Activated CD8-positive, alpha-beta memory T cell treated with anti-CD3 and anti-CD28 coated beads, Interleukin-2, amount 50 U/mL, for 4 hours (primary cell): ENCODE measurements at regions not wholly inside any gene's neighbourhood (a gene's known extent, or its start where the extent isn't known, plus 50 kb on each side); places are given as distances from the start of the nearest gene placed in this dataset.

ENCODE experiments used
- DNase-seq: peaks from one replicate; pipeline ENCODE4 v3.0.0-alpha.2; 2020

- no peak for DNase-seq
These were observed 829.3 kb upstream of the IGFBP3 start for GRCh38 chr7:46750321-46750865.

GRCh38 chr7:46747869-46748576 lies 827.0 kb upstream of the IGFBP3 start:
- DNase-seq, result no peak

- DNase-seq, result no peak
These were observed 825.9 kb upstream of the IGFBP3 start for GRCh38 chr7:46746695-46747687.

- no peak for DNase-seq
These were observed 824.6 kb upstream of the IGFBP3 start for GRCh38 chr7:46745707-46746090.

GRCh38 chr7:46744957-46745706 lies 824.1 kb upstream of the IGFBP3 start:
- no peak for DNase-seq

- no peak for DNase-seq
These were observed 821.5 kb upstream of the IGFBP3 start for GRCh38 chr7:46742601-46743000.

GRCh38 chr7:46741938-46742540 lies 821.0 kb upstream of the IGFBP3 start:
- DNase-seq, result no peak

- DNase-seq, result no peak
These were observed 820.1 kb upstream of the IGFBP3 start for GRCh38 chr7:46741181-46741580.

- DNase-seq, result no peak
These were observed 818.6 kb upstream of the IGFBP3 start for GRCh38 chr7:46739518-46740234.

GRCh38 chr7:46738796-46739195 lies 817.7 kb upstream of the IGFBP3 start:
- no peak for DNase-seq

- DNase-seq, result no peak
These were observed 817.1 kb upstream of the IGFBP3 start for GRCh38 chr7:46738165-46738564.

- DNase-seq, result no peak
These were observed 804.8 kb upstream of the IGFBP3 start for GRCh38 chr7:46725838-46726237.

GRCh38 chr7:46725136-46725535 lies 804.1 kb upstream of the IGFBP3 start:
- no peak for DNase-seq

- no peak for DNase-seq
These were observed 802.7 kb upstream of the IGFBP3 start for GRCh38 chr7:46723742-46724141.

- no peak for DNase-seq
These were observed 801.9 kb upstream of the IGFBP3 start for GRCh38 chr7:46723003-46723402.

- no peak for DNase-seq
These were observed 799.7 kb upstream of the IGFBP3 start for GRCh38 chr7:46720761-46721160.

GRCh38 chr7:46719616-46720015 lies 798.5 kb upstream of the IGFBP3 start:
- DNase-seq, result no peak

GRCh38 chr7:46716926-46717325 lies 795.9 kb upstream of the IGFBP3 start:
- DNase-seq, result no peak

- DNase-seq, result no peak
These were observed 794.5 kb upstream of the IGFBP3 start for GRCh38 chr7:46715579-46715978.

- no peak for DNase-seq
These were observed 793.8 kb upstream of the IGFBP3 start for GRCh38 chr7:46714904-46715303.

- DNase-seq, result no peak
These were observed 793.0 kb upstream of the IGFBP3 start for GRCh38 chr7:46713868-46714596.
